ENCODE measurements at regions not wholly inside any gene's neighbourhood (a gene's known extent, or its start where the extent isn't known, plus 50 kb on each side); places are given as distances from the start of the nearest gene placed in this dataset.

- Histone ChIP-seq H3K36me3 (ENCODE audit: control insufficient read depth, insufficient read depth, low read length) (no peaks in the 10 kb centered on the region), H3K4me1 (ENCODE audit: control insufficient read depth, insufficient read depth, low read length) (peaks cover 17% of the 10 kb centered on the region), H3K9me3 (ENCODE audit: control insufficient read depth, insufficient read depth, low read length) (no peaks in the 10 kb centered on the region), H3K9ac (ENCODE audit: low read depth, low read length) (no peak overlapping the region), H3K4me3 (ENCODE audit: low read depth, low read length) (no peak overlapping the region), H3K27me3 (ENCODE audit: control insufficient read depth, insufficient read depth, low read length) (no peaks in the 10 kb centered on the region)
Measured at GRCh38 chr3:72537448-72537847, 310.8 kb downstream of the SHQ1 start.

GRCh38 chr3:72536878-72537267, 311.4 kb downstream of the SHQ1 start:
- no peak overlapping the region for H3K9ac ChIP-seq (ENCODE audit: low read depth, low read length)
- no peaks in the 10 kb centered on the region for H3K9me3 ChIP-seq (ENCODE audit: control insufficient read depth, insufficient read depth, low read length)
- H3K4me3 ChIP-seq (ENCODE audit: low read depth, low read length): no peak overlapping the region
- H3K4me1 ChIP-seq (ENCODE audit: control insufficient read depth, insufficient read depth, low read length): peaks cover 17% of the 10 kb centered on the region
- H3K27me3 ChIP-seq (ENCODE audit: control insufficient read depth, insufficient read depth, low read length): no peaks in the 10 kb centered on the region
- no peaks in the 10 kb centered on the region for H3K36me3 ChIP-seq (ENCODE audit: control insufficient read depth, insufficient read depth, low read length)

- no peak overlapping the region for H3K4me3 ChIP-seq (ENCODE audit: low read depth, low read length)
- H3K9ac ChIP-seq (ENCODE audit: low read depth, low read length): no peak overlapping the region
- H3K27me3 ChIP-seq (ENCODE audit: control insufficient read depth, insufficient read depth, low read length): no peaks in the 10 kb centered on the region
- no peaks in the 10 kb centered on the region for H3K36me3 ChIP-seq (ENCODE audit: control insufficient read depth, insufficient read depth, low read length)
- H3K9me3 ChIP-seq (ENCODE audit: control insufficient read depth, insufficient read depth, low read length): no peaks in the 10 kb centered on the region
- peaks cover 17% of the 10 kb centered on the region for H3K4me1 ChIP-seq (ENCODE audit: control insufficient read depth, insufficient read depth, low read length)
Measured at GRCh38 chr3:72536206-72536877, 311.9 kb downstream of the SHQ1 start.

- Histone ChIP-seq H3K4me3 (ENCODE audit: low read depth, low read length) (no peak overlapping the region), H3K27me3 (ENCODE audit: control insufficient read depth, insufficient read depth, low read length) (no peaks in the 10 kb centered on the region), H3K9me3 (ENCODE audit: control insufficient read depth, insufficient read depth, low read length) (no peaks in the 10 kb centered on the region), H3K36me3 (ENCODE audit: control insufficient read depth, insufficient read depth, low read length) (no peaks in the 10 kb centered on the region), H3K4me1 (ENCODE audit: control insufficient read depth, insufficient read depth, low read length) (peaks cover 17% of the 10 kb centered on the region), H3K9ac (ENCODE audit: low read depth, low read length) (no peak overlapping the region)
Measured at GRCh38 chr3:72535772-72536171, 312.5 kb downstream of the SHQ1 start.

DNA sequence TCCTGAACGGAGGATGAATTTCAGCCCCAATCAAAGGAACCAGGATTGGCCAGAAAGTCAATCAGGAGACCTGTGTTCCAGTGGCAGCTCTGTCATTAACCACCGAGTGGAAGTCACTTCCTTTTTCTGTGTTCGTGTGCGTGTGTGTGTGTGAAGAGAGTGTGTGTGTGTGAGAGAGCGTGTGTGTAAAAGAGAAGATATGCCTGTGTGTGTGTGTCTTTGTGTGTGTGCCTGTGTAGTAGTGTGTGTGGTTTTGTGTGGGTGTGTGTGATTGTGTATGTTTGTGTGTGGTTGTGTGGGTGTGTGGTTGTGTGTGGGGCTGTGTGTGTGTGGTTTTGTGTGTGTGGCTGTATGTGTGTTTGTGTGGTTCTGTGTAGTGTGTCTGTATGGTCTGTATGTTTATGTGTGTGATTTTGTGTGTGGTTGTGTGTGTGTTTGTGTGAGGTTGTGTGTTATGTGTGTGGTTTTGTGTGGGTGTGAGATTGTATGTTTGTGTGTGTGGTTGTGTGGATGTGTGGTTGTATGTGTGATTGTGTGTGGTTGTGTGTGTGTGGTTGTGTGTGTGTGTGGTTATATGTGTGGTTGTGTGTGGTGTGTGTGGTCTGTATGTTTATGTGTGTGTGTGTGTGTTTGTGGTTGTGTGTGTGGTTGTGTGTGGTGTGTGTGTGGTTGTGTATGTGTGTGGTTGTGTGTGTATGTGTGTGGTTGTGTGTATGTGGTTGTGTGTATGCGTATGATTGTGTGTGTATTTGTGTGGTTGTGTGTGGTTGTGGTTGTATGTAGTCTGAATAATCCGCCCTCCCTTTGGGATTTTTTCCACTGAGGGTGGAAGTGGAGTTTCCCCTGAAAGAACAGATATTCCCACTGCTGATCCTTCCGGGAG, 314.4 kb downstream of the SHQ1 start:
- H3K9ac ChIP-seq (ENCODE audit: low read depth, low read length): no peak overlapping the region
- no peak overlapping the region for H3K4me3 ChIP-seq (ENCODE audit: low read depth, low read length)
- no peaks in the 10 kb centered on the region for H3K27me3 ChIP-seq (ENCODE audit: control insufficient read depth, insufficient read depth, low read length)
- H3K4me1 ChIP-seq (ENCODE audit: control insufficient read depth, insufficient read depth, low read length): peaks cover 17% of the 10 kb centered on the region
- no peaks in the 10 kb centered on the region for H3K36me3 ChIP-seq (ENCODE audit: control insufficient read depth, insufficient read depth, low read length)
- no peaks in the 10 kb centered on the region for H3K9me3 ChIP-seq (ENCODE audit: control insufficient read depth, insufficient read depth, low read length)

DNA sequence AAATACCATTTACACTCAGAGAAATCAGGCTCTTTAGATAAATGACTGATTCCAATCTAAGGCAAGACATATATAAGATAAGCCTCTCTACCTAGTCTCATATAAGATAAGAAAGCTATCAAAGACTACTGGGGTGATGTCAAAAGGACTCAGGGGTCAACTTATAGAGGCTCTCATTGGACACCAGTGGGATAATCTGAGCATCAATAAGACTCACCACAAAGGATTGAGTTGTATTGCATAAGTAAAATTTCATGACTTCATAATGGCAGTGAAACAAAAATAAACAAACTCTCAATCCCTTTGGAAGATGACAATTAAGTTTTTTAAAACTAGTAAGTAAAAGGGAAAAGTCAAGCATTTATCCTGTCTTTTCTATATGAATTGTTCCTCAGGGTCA, 317.8 kb downstream of the SHQ1 start:
- H3K9ac ChIP-seq (ENCODE audit: low read depth, low read length): no peak overlapping the region
- peaks cover under 1% of the 10 kb centered on the region for H3K4me1 ChIP-seq (ENCODE audit: control insufficient read depth, insufficient read depth, low read length)

GRCh38 chr3:72529081-72529480, 319.2 kb downstream of the SHQ1 start:
- H3K4me3 ChIP-seq (ENCODE audit: low read depth, low read length): no peak overlapping the region
- H3K36me3 ChIP-seq (ENCODE audit: control insufficient read depth, insufficient read depth, low read length): no peaks in the 10 kb centered on the region
- H3K27me3 ChIP-seq (ENCODE audit: control insufficient read depth, insufficient read depth, low read length): no peaks in the 10 kb centered on the region
- H3K4me1 ChIP-seq (ENCODE audit: control insufficient read depth, insufficient read depth, low read length): no peaks in the 10 kb centered on the region
- no peak overlapping the region for H3K9ac ChIP-seq (ENCODE audit: low read depth, low read length)
- no peaks in the 10 kb centered on the region for H3K9me3 ChIP-seq (ENCODE audit: control insufficient read depth, insufficient read depth, low read length)

More for the DNA sequence above, 317.8 kb downstream of the SHQ1 start:
- Histone ChIP-seq H3K9me3 (ENCODE audit: control insufficient read depth, insufficient read depth, low read length) (no peaks in the 10 kb centered on the region), H3K27me3 (ENCODE audit: control insufficient read depth, insufficient read depth, low read length) (no peaks in the 10 kb centered on the region), H3K4me3 (ENCODE audit: low read depth, low read length) (no peak overlapping the region), H3K36me3 (ENCODE audit: control insufficient read depth, insufficient read depth, low read length) (no peaks in the 10 kb centered on the region)

- Histone ChIP-seq H3K4me3 (ENCODE audit: low read depth, low read length) (no peak overlapping the region), H3K27me3 (ENCODE audit: control insufficient read depth, insufficient read depth, low read length) (no peaks in the 10 kb centered on the region), H3K4me1 (ENCODE audit: control insufficient read depth, insufficient read depth, low read length) (no peaks in the 10 kb centered on the region), H3K9me3 (ENCODE audit: control insufficient read depth, insufficient read depth, low read length) (no peaks in the 10 kb centered on the region), H3K36me3 (ENCODE audit: control insufficient read depth, insufficient read depth, low read length) (no peaks in the 10 kb centered on the region), H3K9ac (ENCODE audit: low read depth, low read length) (no peak overlapping the region)
Measured at GRCh38 chr3:72523429-72524151, 324.7 kb downstream of the SHQ1 start.

- Histone ChIP-seq H3K36me3 (ENCODE audit: control insufficient read depth, insufficient read depth, low read length) (no peaks in the 10 kb centered on the region), H3K9me3 (ENCODE audit: control insufficient read depth, insufficient read depth, low read length) (no peaks in the 10 kb centered on the region), H3K9ac (ENCODE audit: low read depth, low read length) (no peak overlapping the region)
Measured at GRCh38 chr3:72520690-72521308, 327.4 kb downstream of the SHQ1 start.

DNA sequence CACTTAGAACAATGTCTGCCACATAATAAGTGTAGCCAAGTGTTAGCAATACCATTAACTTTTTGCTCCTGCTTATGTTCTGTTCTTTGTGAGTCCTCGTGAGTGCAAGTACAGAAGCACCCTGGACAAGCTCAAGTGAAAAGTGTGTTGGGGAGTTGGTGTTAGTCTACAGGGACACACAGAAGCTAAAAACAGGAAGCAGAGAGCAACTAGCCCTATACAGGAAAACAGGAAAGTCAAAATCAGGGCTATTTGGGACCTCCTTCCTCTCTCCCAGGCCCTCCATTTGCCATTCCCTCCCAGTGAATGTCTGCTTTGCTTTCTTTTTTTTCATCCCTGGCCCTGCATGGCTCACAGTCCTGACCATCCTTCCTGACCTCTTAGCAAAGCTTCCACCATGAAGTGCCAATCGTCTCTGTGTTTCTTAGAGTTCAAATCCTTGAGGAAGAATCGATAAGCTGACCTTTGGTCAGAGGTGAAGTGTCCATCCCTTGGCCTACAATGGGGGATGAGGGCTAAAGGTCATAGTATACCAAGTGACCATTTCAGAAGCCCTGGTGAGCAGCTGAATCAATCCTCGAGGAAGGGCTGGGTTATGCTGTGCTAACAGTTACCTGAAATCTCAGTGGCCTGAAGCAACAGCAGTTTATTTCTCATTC, 328.2 kb downstream of the SHQ1 start:
- Histone ChIP-seq H3K4me3 (ENCODE audit: low read depth, low read length) (no peak overlapping the region), H3K9me3 (ENCODE audit: control insufficient read depth, insufficient read depth, low read length) (no peaks in the 10 kb centered on the region)

More at GRCh38 chr3:72520690-72521308, 327.4 kb downstream of the SHQ1 start:
- no peaks in the 10 kb centered on the region for H3K4me1 ChIP-seq (ENCODE audit: control insufficient read depth, insufficient read depth, low read length)
- H3K4me3 ChIP-seq (ENCODE audit: low read depth, low read length): no peak overlapping the region
- H3K27me3 ChIP-seq (ENCODE audit: control insufficient read depth, insufficient read depth, low read length): no peaks in the 10 kb centered on the region

GRCh38 chr3:72517921-72518424, 330.3 kb downstream of the SHQ1 start:
- Histone ChIP-seq H3K9ac (ENCODE audit: low read depth, low read length) (no peak overlapping the region), H3K4me3 (ENCODE audit: low read depth, low read length) (no peak overlapping the region), H3K27me3 (ENCODE audit: control insufficient read depth, insufficient read depth, low read length) (no peaks in the 10 kb centered on the region), H3K4me1 (ENCODE audit: control insufficient read depth, insufficient read depth, low read length) (no peaks in the 10 kb centered on the region), H3K36me3 (ENCODE audit: control insufficient read depth, insufficient read depth, low read length) (no peaks in the 10 kb centered on the region), H3K9me3 (ENCODE audit: control insufficient read depth, insufficient read depth, low read length) (no peaks in the 10 kb centered on the region)

More for the DNA sequence above, 328.2 kb downstream of the SHQ1 start:
- Histone ChIP-seq H3K4me1 (ENCODE audit: control insufficient read depth, insufficient read depth, low read length) (no peaks in the 10 kb centered on the region), H3K27me3 (ENCODE audit: control insufficient read depth, insufficient read depth, low read length) (no peaks in the 10 kb centered on the region), H3K9ac (ENCODE audit: low read depth, low read length) (no peak overlapping the region), H3K36me3 (ENCODE audit: control insufficient read depth, insufficient read depth, low read length) (no peaks in the 10 kb centered on the region)
